K562 (cell line): ENCODE measurements at regions not wholly inside any gene's neighbourhood (a gene's known extent, or its start where the extent isn't known, plus 50 kb on each side); places are given as distances from the start of the nearest gene placed in this dataset.

Experiments
- CEBPG ChIP-seq, 3 experiments: fragments of 200-800 bp in 1 of 3; sonication (Bioruptor generic) in 1 of 3; sonication (generic) in 1 of 3; formaldehyde crosslinking in 1 of 3; IDR thresholded peaks in 2 of 3; conservative IDR thresholded peaks in 1 of 3; 2 replicates each; pipeline versions ENCODE4 v1.6.1 to v1.8.0; 2016 to 2022; ENCODE audit warnings: missing compliant biosample characterization in 2 of 3, missing genetic modification characterization in 2 of 3, mild to moderate bottlenecking in 1 of 3, missing genetic modification reagents in 1 of 3
- HDAC2 ChIP-seq: fragments of 450-650 bp; IDR thresholded peaks from 2 replicates; pipeline ENCODE4 v1.6.1; 2016; ENCODE audit warnings: mild to moderate bottlenecking
- MGA ChIP-seq: fragments of 450-650 bp; IDR thresholded peaks from 2 replicates; pipeline ENCODE4 v1.6.1; 2016; ENCODE audit warnings: mild to moderate bottlenecking, moderate library complexity
- RBM39 ChIP-seq: fragments of 200-400 bp; formaldehyde crosslinking; optimal IDR thresholded peaks from 2 replicates; pipeline ENCODE3; 2018; ENCODE audit warnings: low read depth, low read length
- RFX1 ChIP-seq: fragments of 450-650 bp; IDR thresholded peaks from 2 replicates; pipeline ENCODE4 v1.6.1; 2016; ENCODE audit warnings: mild to moderate bottlenecking, moderate library complexity
- SIN3A ChIP-seq, 2 experiments: fragments of 150-350 bp in 1 of 2; IDR thresholded peaks; 2 replicates each; pipeline ENCODE4 v1.6.1; 2011 to 2016; ENCODE audit warnings: borderline replicate concordance in 2 of 2, low read depth in 2 of 2, low read length in 2 of 2, mild to moderate bottlenecking in 2 of 2, moderate library complexity in 2 of 2; ENCODE audit not compliant: control insufficient read depth in 1 of 2
- SP1 ChIP-seq: sonication (generic); formaldehyde crosslinking; IDR thresholded peaks from 2 replicates; pipeline ENCODE4 v1.8.1; 2022; ENCODE audit warnings: mild to moderate bottlenecking, missing genetic modification reagents
- TAF1 ChIP-seq: IDR thresholded peaks from 2 replicates; pipeline ENCODE4 v1.6.1; 2011; ENCODE audit warnings: mild to moderate bottlenecking, low read length, moderate library complexity; ENCODE audit not compliant: insufficient read depth, control insufficient read depth, severe bottlenecking; ENCODE audit errors: extremely low read depth
- ZBTB12 ChIP-seq: fragments of 250-450 bp; sonication (Bioruptor Pico); IDR thresholded peaks from 2 replicates; pipeline ENCODE4 v1.4.0; 2020
- ZBTB43 ChIP-seq: sonication (generic); formaldehyde crosslinking; IDR thresholded peaks from 2 replicates; pipeline ENCODE4 v1.8.0; 2023; ENCODE audit warnings: mild to moderate bottlenecking, missing genetic modification reagents
- ZNF197 ChIP-seq: fragments of 200-800 bp; sonication (Bioruptor generic); IDR thresholded peaks from 2 replicates; pipeline ENCODE4 v1.6.1; 2016; ENCODE audit warnings: low read depth, missing genetic modification characterization, missing compliant biosample characterization
- ZNF551 ChIP-seq: fragments of 250-450 bp; sonication (Bioruptor Pico); IDR thresholded peaks from 2 replicates; pipeline ENCODE4 v1.5.0; 2021; ENCODE audit warnings: mild to moderate bottlenecking, moderate library complexity

GRCh38 chr7:131111081-131111576 is 216.5 kb upstream of the MKLN1 start (continued):
- TF ChIP-seq MGA (peak; percentile 71), SIN3A (IDR thresholded peaks at IDR 0.05; ENCODE audit: borderline replicate concordance in 2 of 2, control insufficient read depth in 1 of 2, low read depth in 2 of 2, low read length in 2 of 2) (no peak), CEBPG (CRISPR knock-in tag; IDR thresholded peaks at IDR 0.05) (no peak), CEBPG (tag; conservative IDR thresholded peaks at IDR 0.05 in 1 of 2, IDR thresholded peaks at IDR 0.05 in 1 of 2) (peak; percentile 90), ZNF197 (no peak), TAF1 (no peak), RFX1 (peak; percentile 82), HDAC2 (no peak; the same call in 1 of the 2 replicates), SP1 (CRISPR knock-in tag) (0 out of 2 replicates have a peak, but pooled peaks have one; percentile 24), ZBTB12 (CRISPR knock-in tag) (peak; percentile 53; the same call in 1 of the 2 replicates), ZNF551 (CRISPR knock-in tag) (no peak), RBM39 (no peak), ZBTB43 (CRISPR knock-in tag) (no peak)
